HG03135 (cell line): ENCODE measurements at regions not wholly inside any gene's neighbourhood (a gene's known extent, or its start where the extent isn't known, plus 50 kb on each side); places are given as distances from the start of the nearest gene placed in this dataset.
A peak's percentile ranks its signal among the peaks of the same experiment; 100 is the strongest.
"Not testable (repeated sequence)": the region's sequence is repeated elsewhere in the genome, so short reads cannot be mapped to it uniquely, and the experiment has no call there.

ENCODE experiments used
- ATAC-seq: cut with Tn5 transposase; IDR thresholded peaks from one replicate; pipeline ENCODE4 v1.9.1; 2021; ENCODE audit warnings: mild to moderate bottlenecking, moderate library complexity; ENCODE audit not compliant: unreplicated experiment

GRCh38 chr3:160094562-160094961 lies 105.9 kb downstream of the IL12A start:
- no peak for ATAC-seq

GRCh38 chr3:160097478-160097877 lies 108.8 kb downstream of the IL12A start:
- no peak for ATAC-seq

- ATAC-seq: no peak
Measured at GRCh38 chr3:160098261-160098908, 109.8 kb downstream of the IL12A start.

- ATAC-seq: no peak
Measured at GRCh38 chr3:160098926-160099626, 110.4 kb downstream of the IL12A start.

- ATAC-seq: peak; percentile 44
Measured at GRCh38 chr3:160099834-160100233, 111.2 kb downstream of the IL12A start.

- ATAC-seq: no peak
Measured at GRCh38 chr3:160100610-160101009, 112.0 kb downstream of the IL12A start.

- ATAC-seq: not testable (repeated sequence)
Measured at GRCh38 chr3:160102001-160102400, 113.4 kb downstream of the IL12A start.

- no peak for ATAC-seq
Measured at GRCh38 chr3:160103397-160103796, 114.8 kb downstream of the IL12A start.

GRCh38 chr3:160105907-160106584 lies 117.4 kb downstream of the IL12A start:
- ATAC-seq: no peak

- ATAC-seq: no peak
Measured at GRCh38 chr3:160106905-160107861, 118.0 kb upstream of the C3orf80 start.

GRCh38 chr3:160108362-160108761 lies 116.9 kb upstream of the C3orf80 start:
- ATAC-seq: no peak

- ATAC-seq: no peak
Measured at GRCh38 chr3:160112481-160112880, 112.7 kb upstream of the C3orf80 start.

- ATAC-seq: no peak
Measured at GRCh38 chr3:160112996-160113395, 112.2 kb upstream of the C3orf80 start.

- no peak for ATAC-seq
Measured at GRCh38 chr3:160114355-160114995, 110.7 kb upstream of the C3orf80 start.

GRCh38 chr3:160115387-160115786 lies 109.8 kb upstream of the C3orf80 start:
- no peak for ATAC-seq

- no peak for ATAC-seq
Measured at GRCh38 chr3:160124224-160124623, 101.0 kb upstream of the C3orf80 start.

- no peak for ATAC-seq
Measured at GRCh38 chr3:160125258-160125657, 100.0 kb upstream of the C3orf80 start.

GRCh38 chr3:160126051-160126450 lies 99.2 kb upstream of the C3orf80 start:
- no peak for ATAC-seq

- ATAC-seq: no peak
Measured at GRCh38 chr3:160126761-160127160, 98.5 kb upstream of the C3orf80 start.

- peak; percentile 39 for ATAC-seq
Measured at GRCh38 chr3:160127308-160127707, 97.9 kb upstream of the C3orf80 start.
